Mesendoderm (in vitro differentiated cells): ENCODE measurements at regions not wholly inside any gene's neighbourhood (a gene's known extent, or its start where the extent isn't known, plus 50 kb on each side); places are given as distances from the start of the nearest gene placed in this dataset.

ENCODE experiments used
- DNase-seq: peaks from one replicate; pipeline ENCODE4 v3.0.0; 2013
- H2AK5ac ChIP-seq: 2 replicates; pipeline ENCODE4 v1.6.1; 2013; ENCODE audit warnings: low read length, inconsistent platforms
- H2BK120ac ChIP-seq: 2 replicates; pipeline ENCODE4 v1.6.1; 2013; ENCODE audit warnings: low read depth, mild to moderate bottlenecking, low read length, moderate library complexity, mixed read lengths
- H2BK15ac ChIP-seq: replicated peaks from 2 replicates; pipeline ENCODE4 v1.6.1; 2013; ENCODE audit warnings: low read depth, mild to moderate bottlenecking, moderate library complexity
- H2BK5ac ChIP-seq: 2 replicates; pipeline ENCODE4 v1.6.1; 2013; ENCODE audit warnings: low read length, inconsistent platforms
- H3K18ac ChIP-seq: 2 replicates; pipeline ENCODE4 v1.6.1; 2013; ENCODE audit warnings: mild to moderate bottlenecking, low read length, mixed read lengths
- H3K23ac ChIP-seq: one replicate; pipeline ENCODE4 v1.6.1; 2013; ENCODE audit warnings: low read length
- H3K27ac ChIP-seq: 2 replicates; pipeline ENCODE4 v1.5.1; 2013; ENCODE audit warnings: low read depth, mild to moderate bottlenecking, inconsistent platforms, low read length, moderate library complexity
- H3K27me3 ChIP-seq: 2 replicates; pipeline ENCODE4 v1.6.1; 2013; ENCODE audit warnings: low read length, control low read depth, mild to moderate bottlenecking, inconsistent platforms; ENCODE audit not compliant: insufficient read depth, poor library complexity
- H3K36me3 ChIP-seq: 2 replicates; pipeline ENCODE4 v1.6.1; 2013; ENCODE audit warnings: low read length, inconsistent platforms; ENCODE audit not compliant: control insufficient read depth, insufficient read depth
- H3K4ac ChIP-seq: one replicate; pipeline ENCODE4 v1.6.1; 2013; ENCODE audit warnings: low read depth, mild to moderate bottlenecking, low read length, moderate library complexity
- H3K4me1 ChIP-seq: 2 replicates; pipeline ENCODE4 v1.6.1; 2013; ENCODE audit warnings: low read depth, low read length, inconsistent platforms; ENCODE audit not compliant: control insufficient read depth
- H3K4me2 ChIP-seq: 2 replicates; pipeline ENCODE4 v1.6.1; 2013; ENCODE audit warnings: low read length
- H3K4me3 ChIP-seq: 2 replicates; pipeline ENCODE4 v1.5.1; 2013; ENCODE audit warnings: mild to moderate bottlenecking, low read length
- H3K56ac ChIP-seq: one replicate; pipeline ENCODE4 v1.6.1; 2013; ENCODE audit warnings: low read length
- H3K79me1 ChIP-seq: 2 replicates; pipeline ENCODE4 v1.6.1; 2013; ENCODE audit warnings: low read length, inconsistent platforms
- H3K79me2 ChIP-seq: 2 replicates; pipeline ENCODE4 v1.6.1; 2013; ENCODE audit warnings: mild to moderate bottlenecking, low read length; ENCODE audit not compliant: control insufficient read depth, insufficient read depth
- H3K9ac ChIP-seq: 2 replicates; pipeline ENCODE4 v1.6.1; 2013; ENCODE audit warnings: low read length, inconsistent platforms
- H4K5ac ChIP-seq: one replicate; pipeline ENCODE4 v1.6.1; 2013; ENCODE audit warnings: low read length
- H4K8ac ChIP-seq: one replicate; pipeline ENCODE4 v1.6.1; 2013; ENCODE audit warnings: low read depth, mild to moderate bottlenecking, control low read depth, low read length, moderate library complexity
- whole genome bisulfite sequencing: extraction: QIAGEN DNeasy Blood & Tissue Kit; methylation state at CpG from one replicate; pipeline ENCODE4 v1.1.7; 2013; ENCODE audit warnings: low lambda C conversion rate, missing lambda C conversion rate; ENCODE audit not compliant: insufficient coverage; ENCODE audit errors: extremely low coverage; 5-methylcytosine and 5-hydroxymethylcytosine counted together

DNA sequence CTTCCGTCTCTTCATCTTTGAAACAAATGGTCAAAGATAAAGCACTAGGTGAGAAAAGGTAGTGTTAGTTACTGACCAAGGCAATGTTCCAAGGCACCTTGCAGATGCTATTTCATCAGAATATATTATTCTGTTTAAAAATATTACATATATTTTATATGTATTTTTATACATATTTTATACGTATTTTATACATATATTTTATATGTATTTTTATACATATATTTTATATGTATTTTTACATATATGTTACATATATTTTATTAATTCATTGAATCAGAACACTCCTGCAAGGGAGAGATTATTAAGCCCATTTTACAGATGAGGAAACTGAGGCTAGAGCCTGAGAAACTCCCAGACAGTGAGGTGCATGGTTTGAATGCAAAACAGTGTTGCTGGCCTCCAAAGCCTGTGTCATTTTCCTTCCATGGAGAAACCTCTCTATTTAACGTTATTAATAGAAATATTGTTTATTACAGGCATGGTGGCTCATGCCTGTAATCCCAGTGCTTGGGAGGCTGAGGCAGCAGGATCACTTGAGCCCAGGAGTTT, 120.6 kb upstream of the CD82 start:
- Histone ChIP-seq H3K27ac (no peak overlapping the region), H3K79me2 (no peaks in the 10 kb centered on the region)
- WGBS: no CpG with 5 or more reads among the region's 3 CpGs

DNA sequence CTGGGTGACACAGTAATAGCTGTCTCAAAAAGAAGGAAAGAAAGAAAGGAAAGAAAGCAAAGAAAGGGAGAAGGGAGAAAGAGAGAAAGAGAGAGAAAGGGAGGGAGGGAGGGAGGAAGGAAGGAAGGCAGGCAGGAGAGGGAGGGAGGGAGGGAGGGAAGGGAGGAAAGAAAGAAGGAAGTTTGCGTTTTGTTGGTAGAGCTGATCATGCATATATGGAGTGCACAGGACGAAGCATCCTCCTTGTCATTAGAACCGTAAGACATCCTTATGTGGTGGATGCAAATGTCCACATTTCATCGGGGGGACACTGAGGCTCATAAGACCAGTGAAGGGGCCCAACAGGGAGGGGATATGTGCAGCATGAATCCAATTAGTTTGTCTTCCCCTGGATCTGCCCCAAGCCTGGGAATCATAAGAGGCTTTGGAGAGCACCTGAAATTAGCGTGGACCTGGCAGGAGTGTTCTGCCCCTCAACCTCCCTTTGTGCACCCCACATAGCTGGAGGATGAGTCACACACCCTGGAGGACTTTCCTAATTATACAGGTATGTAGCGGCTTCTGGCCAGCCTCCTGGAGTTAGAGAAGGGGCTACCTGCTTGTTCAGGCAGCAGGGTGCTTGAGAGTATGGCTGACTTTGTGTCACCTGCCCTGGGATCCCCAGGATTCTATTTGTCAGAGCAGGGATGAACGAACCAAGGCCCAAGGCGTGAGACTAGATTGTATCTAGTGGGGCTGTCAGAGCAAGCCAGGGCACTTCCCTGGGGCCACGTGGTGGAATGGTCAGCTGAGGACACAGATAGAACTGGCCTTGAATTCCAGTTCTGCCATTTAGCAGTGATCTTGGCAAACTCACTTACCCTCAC, 119.7 kb upstream of the CD82 start:
- Histone ChIP-seq H3K4me3 (no peak overlapping the region), H3K79me1 (no peaks in the 10 kb centered on the region), H3K27ac (no peak overlapping the region), H2AK5ac (no peak overlapping the region), H3K4ac (no peak overlapping the region), H3K56ac (no peak overlapping the region), H2BK15ac (no peak overlapping the region), H3K79me2 (no peaks in the 10 kb centered on the region), H3K27me3 (no peaks in the 10 kb centered on the region), H3K4me2 (no peak overlapping the region), H3K23ac (no peak overlapping the region), H2BK120ac (no peak overlapping the region), H2BK5ac (no peak overlapping the region), H3K4me1 (peaks cover 5% of the 10 kb centered on the region), H4K8ac (no peak overlapping the region), H3K36me3 (no peaks in the 10 kb centered on the region), H3K9ac (no peak overlapping the region), H3K18ac (no peak overlapping the region), H4K5ac (no peak overlapping the region)
- peak; percentile 92 for DNase-seq
- WGBS: no CpG with 5 or more reads among the region's 9 CpGs

More for the DNA sequence above, 120.6 kb upstream of the CD82 start:
- H3K56ac ChIP-seq: no peak overlapping the region
- no peak overlapping the region for H3K23ac ChIP-seq
- no peaks in the 10 kb centered on the region for H3K27me3 ChIP-seq
- no peaks in the 10 kb centered on the region for H3K36me3 ChIP-seq
- no peak for DNase-seq
- no peaks in the 10 kb centered on the region for H3K79me1 ChIP-seq
- H3K9ac ChIP-seq: no peak overlapping the region
- no peak overlapping the region for H4K8ac ChIP-seq
- no peak overlapping the region for H3K18ac ChIP-seq
- H3K4me3 ChIP-seq: no peak overlapping the region
- no peak overlapping the region for H2AK5ac ChIP-seq
- H2BK120ac ChIP-seq: no peak overlapping the region
- H3K4ac ChIP-seq: no peak overlapping the region
- H2BK15ac ChIP-seq: no peak overlapping the region
- H4K5ac ChIP-seq: no peak overlapping the region
- H3K4me2 ChIP-seq: no peak overlapping the region
- H3K4me1 ChIP-seq: peaks cover 5% of the 10 kb centered on the region
- no peak overlapping the region for H2BK5ac ChIP-seq

DNA sequence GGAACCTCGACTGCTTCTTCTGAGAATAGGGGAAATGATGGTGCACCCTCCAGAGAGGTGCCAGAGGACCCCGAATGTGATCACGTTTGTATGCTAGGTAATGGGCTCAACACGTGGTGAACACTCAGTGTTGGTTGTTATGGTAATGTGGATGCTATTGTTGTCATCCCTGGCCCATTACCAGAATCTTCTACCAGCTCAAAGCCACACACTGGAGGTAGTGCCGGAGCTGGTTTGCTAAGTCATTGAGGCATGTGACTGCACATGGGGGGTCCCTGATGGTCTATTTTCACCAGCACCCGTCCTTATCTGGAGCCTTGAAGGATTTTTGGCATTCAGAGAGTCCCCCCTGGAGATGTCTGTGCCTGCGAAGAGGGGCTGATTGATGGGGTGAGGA, 119.1 kb upstream of the CD82 start:
- H2BK120ac ChIP-seq: no peak overlapping the region
- H4K8ac ChIP-seq: no peak overlapping the region
- no peaks in the 10 kb centered on the region for H3K79me2 ChIP-seq
- no peak overlapping the region for H3K4me3 ChIP-seq
- H3K79me1 ChIP-seq: no peaks in the 10 kb centered on the region
- peaks cover 5% of the 10 kb centered on the region for H3K4me1 ChIP-seq
- DNase-seq: peak; percentile 37
- H3K4me2 ChIP-seq: no peak overlapping the region
- WGBS: no CpG with 5 or more reads among the region's 7 CpGs
- H3K23ac ChIP-seq: no peak overlapping the region
- no peak overlapping the region for H2BK5ac ChIP-seq
- no peak overlapping the region for H4K5ac ChIP-seq
- H3K9ac ChIP-seq: no peak overlapping the region
- H3K18ac ChIP-seq: no peak overlapping the region
- no peak overlapping the region for H3K56ac ChIP-seq
- H3K27me3 ChIP-seq: no peaks in the 10 kb centered on the region
- no peak overlapping the region for H3K27ac ChIP-seq
- no peak overlapping the region for H2BK15ac ChIP-seq
- H3K36me3 ChIP-seq: no peaks in the 10 kb centered on the region
- no peak overlapping the region for H2AK5ac ChIP-seq
- no peak overlapping the region for H3K4ac ChIP-seq

DNA sequence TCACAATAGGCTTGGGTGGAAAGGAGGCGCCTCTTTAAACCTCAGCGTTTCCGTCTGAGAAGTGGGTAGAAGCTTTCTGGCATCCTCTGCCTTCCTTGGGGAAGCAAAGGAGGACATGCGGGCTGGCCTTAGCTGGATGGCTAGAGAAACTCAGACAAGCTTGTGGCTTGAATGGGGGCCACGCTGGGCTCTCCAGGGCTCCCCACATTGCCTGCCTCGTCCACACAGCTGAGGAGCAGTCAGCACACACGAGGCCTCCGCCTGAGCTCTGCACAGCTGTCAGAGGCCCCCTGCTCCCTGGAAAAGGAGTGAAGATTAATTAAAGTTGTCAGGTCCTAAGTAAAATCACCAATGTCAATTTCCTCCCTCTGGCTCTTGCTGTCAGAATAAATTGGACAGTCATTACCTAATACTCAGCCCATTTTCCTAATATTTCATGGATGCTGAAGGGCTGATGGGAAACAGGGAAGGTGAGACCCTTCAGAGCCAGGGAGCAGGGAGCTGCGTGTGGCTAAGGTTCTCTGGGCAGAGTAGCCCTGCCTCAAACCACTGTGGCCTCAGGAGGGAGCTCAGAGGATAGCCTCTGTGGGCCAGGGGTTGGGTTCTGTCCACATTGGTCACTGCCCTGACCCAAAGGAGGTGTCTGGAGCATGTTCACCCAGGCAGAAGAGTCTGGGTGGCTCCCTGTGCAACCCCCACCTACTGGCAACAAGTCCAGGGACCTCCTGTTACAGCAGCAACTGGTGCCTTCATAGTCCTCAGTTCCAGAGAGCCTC, 118.3 kb upstream of the CD82 start:
- Histone ChIP-seq H3K27ac (no peak overlapping the region), H4K5ac (no peak overlapping the region), H2AK5ac (no peak overlapping the region), H3K23ac (no peak overlapping the region), H2BK120ac (no peak overlapping the region), H3K79me1 (no peaks in the 10 kb centered on the region), H3K4me1 (peaks cover 5% of the 10 kb centered on the region), H2BK15ac (no peak overlapping the region), H3K27me3 (no peaks in the 10 kb centered on the region), H3K9ac (no peak overlapping the region), H3K4ac (no peak overlapping the region), H4K8ac (no peak overlapping the region), H2BK5ac (no peak overlapping the region), H3K36me3 (no peaks in the 10 kb centered on the region), H3K56ac (no peak overlapping the region), H3K18ac (no peak overlapping the region), H3K79me2 (no peaks in the 10 kb centered on the region), H3K4me2 (no peak overlapping the region), H3K4me3 (no peak overlapping the region)
- DNase-seq: no peak
- no CpG with 5 or more reads among the region's 9 CpGs for WGBS

DNA sequence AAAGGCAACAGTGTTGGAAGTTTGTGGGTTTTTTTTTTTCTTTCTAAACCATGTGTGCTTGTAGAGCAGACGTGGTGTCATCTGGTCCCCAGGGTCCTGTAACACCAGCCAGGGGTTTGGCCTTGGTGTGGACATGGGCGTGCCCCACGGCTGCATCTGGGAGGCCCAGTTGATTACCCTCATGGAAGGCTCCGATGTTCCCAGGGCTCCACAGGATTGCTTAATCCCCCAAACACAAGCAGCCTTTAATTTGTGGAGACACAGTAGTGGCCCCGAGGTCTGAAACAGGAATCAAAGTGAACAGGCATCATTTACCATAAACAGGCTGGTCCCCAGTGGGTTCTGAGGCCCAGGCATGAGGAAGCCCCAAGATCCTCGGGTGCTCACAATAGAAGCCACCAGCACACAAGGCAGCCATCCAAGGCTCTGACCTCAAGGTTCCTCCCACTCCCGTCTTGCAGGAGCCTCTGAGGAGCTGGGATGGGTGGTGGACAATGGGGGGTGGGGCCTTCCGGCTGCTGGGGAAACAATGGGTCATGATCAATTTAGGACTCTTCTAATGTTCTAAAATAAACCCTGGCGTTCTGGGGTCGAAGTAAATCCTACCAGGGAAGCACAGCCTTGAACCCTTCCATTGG, 115.0 kb upstream of the CD82 start:
- H2BK15ac ChIP-seq: no peak overlapping the region
- no peak overlapping the region for H3K23ac ChIP-seq
- no peak overlapping the region for H2AK5ac ChIP-seq
- H3K56ac ChIP-seq: no peak overlapping the region
- no peak overlapping the region for H4K8ac ChIP-seq
- H3K79me1 ChIP-seq: no peaks in the 10 kb centered on the region
- H4K5ac ChIP-seq: no peak overlapping the region
- no peak overlapping the region for H2BK120ac ChIP-seq
- no peak overlapping the region for H3K9ac ChIP-seq
- no peak overlapping the region for H3K4me3 ChIP-seq
- H3K4me1 ChIP-seq: peaks cover 5% of the 10 kb centered on the region
- no peak overlapping the region for H3K4me2 ChIP-seq
- no peak for DNase-seq
- H2BK5ac ChIP-seq: no peak overlapping the region
- no peaks in the 10 kb centered on the region for H3K79me2 ChIP-seq
- no peak overlapping the region for H3K18ac ChIP-seq
- H3K27ac ChIP-seq: no peak overlapping the region
- H3K27me3 ChIP-seq: no peaks in the 10 kb centered on the region
- H3K36me3 ChIP-seq: no peaks in the 10 kb centered on the region
- no CpG with 5 or more reads among the region's 10 CpGs for WGBS
- no peak overlapping the region for H3K4ac ChIP-seq
